K562 (cell line): ENCODE measurements at regions not wholly inside any gene's neighbourhood (a gene's known extent, or its start where the extent isn't known, plus 50 kb on each side); places are given as distances from the start of the nearest gene placed in this dataset.

Experiments used
- ATAC-seq: fragments of 200-7000 bp; cut with Tn5 transposase; 3 replicates; pipeline ENCODE4 v1.9.1; 2020; ENCODE audit warnings: moderate library complexity
- BruUV-seq: library from RNA; stranded (reverse); fragments of 400-500 nt; replicated peaks from 2 replicates; lab custom pipeline; 2021; lab: Mats Ljungman, UMichigan
- CTCF ChIA-PET: fragments of 300-600 bp; formaldehyde crosslinking; extraction: SDS; loops from one replicate; lab custom pipeline; 2021; ENCODE audit warnings: low intra/inter-chr PET ratio; lab: Yijun Ruan, JAX
- POLR2A ChIA-PET: fragments of 300-600, 350-650 bp; sonication (Branson Sonifier 250); formaldehyde crosslinking; extraction: SDS; loops from one replicate; lab custom pipeline; 2021; ENCODE audit warnings: antibody characterized with exemption, inconsistent platforms; lab: Yijun Ruan, JAX
- DNase-seq, 4 experiments: peaks; one replicate each; pipeline versions ENCODE4 v3.0.0 to v3.0.0-alpha.2; 2011 to 2018; ENCODE audit warnings: low spot score in 3 of 4, mixed read lengths in 3 of 4; ENCODE audit errors: extremely low read depth in 1 of 4
- FAIRE-seq: peaks from 2 replicates; lab custom pipeline; 2011; peaks lifted over from hg19 to GRCh38; lab: Jason Lieb, UNC
- H2AFZ ChIP-seq: 2 replicates; pipeline ENCODE4 v1.6.0; 2011; ENCODE audit warnings: low read depth, low read length, control low read depth, inconsistent platforms
- H3K27ac ChIP-seq: fragments of 200-600 bp; 3 replicates; pipeline ENCODE4 v1.8.0; 2011; ENCODE audit warnings: low read depth, mild to moderate bottlenecking, control low read depth, inconsistent platforms, low read length, moderate library complexity, mixed read lengths; ENCODE audit errors: extremely low read depth
- H3K27me3 ChIP-seq, 2 experiments: fragments of 300-600 bp in 1 of 2; 2 replicates in 1 of 2; 3 replicates in 1 of 2; pipeline versions ENCODE4 v1.6.0 to v1.8.0; 2011; ENCODE audit warnings: inconsistent platforms in 2 of 2, low read length in 2 of 2, mild to moderate bottlenecking in 1 of 2, mixed read lengths in 1 of 2, moderate library complexity in 1 of 2; ENCODE audit not compliant: control insufficient read depth in 2 of 2, insufficient read depth in 2 of 2
- H3K36me3 ChIP-seq: fragments of 300-600 bp; 3 replicates; pipeline ENCODE4 v1.8.0; 2011; ENCODE audit warnings: mild to moderate bottlenecking, low read length, inconsistent platforms; ENCODE audit not compliant: control insufficient read depth, insufficient read depth
- H3K4me1 ChIP-seq, 2 experiments: fragments of 200-600 bp in 1 of 2; replicated peaks in 1 of 2; 2 replicates in 1 of 2; 3 replicates in 1 of 2; pipeline versions ENCODE4 v1.5.1 to v1.8.0; 2011; ENCODE audit warnings: inconsistent platforms in 2 of 2, low read length in 2 of 2, mild to moderate bottlenecking in 1 of 2, mixed read lengths in 1 of 2, moderate library complexity in 1 of 2; ENCODE audit not compliant: control insufficient read depth in 2 of 2, insufficient read depth in 2 of 2
- H3K4me2 ChIP-seq: 2 replicates; pipeline ENCODE4 v1.6.1; 2011; ENCODE audit warnings: low read length, control low read depth, inconsistent platforms, mixed read lengths; ENCODE audit not compliant: insufficient read depth
- H3K4me3 ChIP-seq: fragments of 200-600 bp; sonication (generic), shearing (Covaris generic); 2 replicates; pipeline ENCODE4 v1.5.1; 2016; ENCODE audit warnings: control low read depth, inconsistent platforms
- H3K79me2 ChIP-seq: fragments of 200-600 bp; 3 replicates; pipeline ENCODE4 v1.8.0; 2011; ENCODE audit warnings: low read length, inconsistent platforms; ENCODE audit not compliant: control insufficient read depth, insufficient read depth
- H3K9ac ChIP-seq, 2 experiments: 2 replicates each; pipeline versions ENCODE4 v1.6.0 to v1.6.1; 2011; ENCODE audit warnings: low read depth in 2 of 2, low read length in 2 of 2, control low read depth in 1 of 2, inconsistent platforms in 1 of 2, mild to moderate bottlenecking in 1 of 2, mixed read lengths in 1 of 2; ENCODE audit not compliant: insufficient read depth in 1 of 2
- H3K9me1 ChIP-seq: one replicate; pipeline ENCODE4 v1.6.0; 2011; ENCODE audit warnings: inconsistent platforms, mild to moderate bottlenecking, low read length, moderate library complexity; ENCODE audit not compliant: control insufficient read depth, insufficient read depth
- H3K9me3 ChIP-seq: replicated peaks from 2 replicates; pipeline ENCODE4 v1.5.1; 2011; ENCODE audit warnings: low read depth, low read length, inconsistent platforms; ENCODE audit not compliant: control insufficient read depth, insufficient read depth
- H4K20me1 ChIP-seq: replicated peaks from 2 replicates; pipeline ENCODE4 v1.6.1; 2011; ENCODE audit warnings: low read length, inconsistent platforms, mixed read lengths; ENCODE audit not compliant: control insufficient read depth, insufficient read depth
- CBX2 ChIP-seq: fragments of 200-600 bp; sonication (generic); IDR thresholded peaks from one replicate; pipeline ENCODE4 v1.6.1; 2012; ENCODE audit warnings: mild to moderate bottlenecking, low read length, inconsistent platforms; ENCODE audit not compliant: insufficient read depth, poor library complexity, severe bottlenecking
- CREBBP ChIP-seq: IDR thresholded peaks from one replicate; pipeline ENCODE4 v1.6.1; 2012; ENCODE audit warnings: low read depth, mild to moderate bottlenecking, control low read depth, inconsistent platforms, low read length
- CXXC5 ChIP-seq: fragments of 250-450 bp; sonication (Bioruptor Pico); IDR thresholded peaks from 2 replicates; pipeline ENCODE4 v1.8.0; 2022; ENCODE audit warnings: inconsistent platforms, mild to moderate bottlenecking, moderate library complexity
- EGR1 ChIP-seq: fragments of 450-650 bp; conservative IDR thresholded peaks from 2 replicates; pipeline ENCODE4 v1.6.1; 2017; ENCODE audit warnings: mild to moderate bottlenecking
- EHMT2 ChIP-seq: fragments of 450-650 bp; IDR thresholded peaks from 2 replicates; pipeline ENCODE4 v1.6.1; 2018; ENCODE audit warnings: antibody characterized with exemption
- FOS ChIP-seq: IDR thresholded peaks from 3 replicates; pipeline ENCODE4 v1.6.1; 2011; ENCODE audit not compliant: insufficient read length; ENCODE audit errors: extremely low read depth
- L3MBTL2 ChIP-seq: fragments of 450-650 bp; IDR thresholded peaks from 2 replicates; pipeline ENCODE4 v1.6.1; 2016; ENCODE audit warnings: mild to moderate bottlenecking, moderate library complexity
- MAFG ChIP-seq: fragments of 450-650 bp; conservative IDR thresholded peaks from 2 replicates; pipeline ENCODE4 v1.6.1; 2016; ENCODE audit warnings: missing genetic modification characterization, missing compliant biosample characterization
- PHB ChIP-seq: fragments of 250-450 bp; sonication (Bioruptor Pico); IDR thresholded peaks from 2 replicates; pipeline ENCODE4 v1.5.0; 2021
- POLR2G ChIP-seq: fragments of 200-400 bp; formaldehyde crosslinking; IDR thresholded peaks from 2 replicates; pipeline ENCODE4 v1.6.1; 2017; ENCODE audit warnings: low read depth, mild to moderate bottlenecking, antibody characterized with exemption, low read length, moderate library complexity
- SAFB2 ChIP-seq: fragments of 200-400 bp; formaldehyde crosslinking; IDR thresholded peaks from 2 replicates; pipeline ENCODE4 v1.6.1; 2018; ENCODE audit warnings: borderline replicate concordance, low read length, low read depth, moderate library complexity; ENCODE audit not compliant: severe bottlenecking
- ZFPM2 ChIP-seq: fragments of 250-450 bp; sonication (Bioruptor Pico); IDR thresholded peaks from 2 replicates; pipeline ENCODE4 v1.5.1; 2022; ENCODE audit warnings: mild to moderate bottlenecking
- WGBS: fragments of 100-300 bp; shearing (Covaris generic); methylation state at CpG from one replicate; pipeline ENCODE4 v1.1.6; 2016; ENCODE audit warnings: low coverage, mixed read lengths; ENCODE audit not compliant: insufficient coverage; ENCODE audit errors: missing lambda C conversion rate; 5-methylcytosine and 5-hydroxymethylcytosine counted together
- in situ Hi-C: fragments of 300-500 bp; cut with MboI; formaldehyde crosslinking; loops from 4 replicates; pipeline ENCODE4 v1.15.0; 2018; ENCODE audit warnings: inconsistent platforms, mixed read lengths
- intact Hi-C: fragments of 100-400 bp; cut with micrococcal nuclease; formaldehyde crosslinking; loops from 2 replicates; pipeline ENCODE4 v1.14.2; 2022
- TF ChIP-seq, protein P1 (sequence below): sonication (generic); formaldehyde crosslinking; IDR thresholded peaks from 2 replicates; pipeline ENCODE4 v1.8.0; 2022; ENCODE audit warnings: mild to moderate bottlenecking, missing genetic modification reagents
- TF ChIP-seq, protein P2 (sequence below): sonication (generic); formaldehyde crosslinking; IDR thresholded peaks from 2 replicates; pipeline ENCODE4 v1.8.0; 2022; ENCODE audit warnings: mild to moderate bottlenecking, missing genetic modification reagents
- TF ChIP-seq, protein P3 (sequence below): fragments of 450-650 bp; conservative IDR thresholded peaks from 2 replicates; pipeline ENCODE4 v1.6.1; 2016; ENCODE audit warnings: missing genetic modification characterization, low read depth, mild to moderate bottlenecking, missing compliant biosample characterization, moderate library complexity

DNA sequence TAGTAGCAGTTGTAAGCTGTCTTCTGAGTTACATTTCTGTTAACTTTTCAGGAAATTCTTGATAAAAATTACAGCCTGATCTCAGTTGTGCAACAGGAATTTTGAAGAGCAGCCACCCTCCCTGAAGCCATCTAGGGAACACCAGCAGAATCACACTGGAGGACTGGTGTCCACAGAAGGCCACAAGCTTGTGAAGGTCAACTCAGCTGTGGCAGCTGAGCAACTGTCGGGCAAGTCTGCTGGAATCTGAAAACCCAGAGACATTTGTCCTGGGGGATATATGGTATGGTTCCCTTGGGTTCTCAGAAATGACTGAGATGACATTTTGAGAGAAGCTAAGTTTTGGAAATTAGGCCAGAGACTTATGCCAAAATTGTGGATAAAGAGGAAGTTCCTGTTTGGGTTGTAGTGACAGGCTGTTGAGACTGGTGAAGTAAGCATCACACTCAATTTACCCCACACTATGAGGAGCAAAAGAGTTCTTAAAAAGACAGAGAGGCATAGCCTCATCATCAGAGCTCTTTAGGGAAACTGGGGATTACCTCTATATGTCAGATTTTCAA, 78.1 kb upstream of the TNIP3 start:
- Histone ChIP-seq H2AFZ (no peak overlapping the region), H3K9ac (no peak overlapping the region), H3K79me2 (no peaks in the 10 kb centered on the region), H3K4me2 (no peak overlapping the region), H4K20me1 (no peaks in the 10 kb centered on the region), H3K4me3 (no peak overlapping the region), H3K9me1 (no peaks in the 10 kb centered on the region), H3K4me1 (no peaks in the 10 kb centered on the region), H3K27me3 (no peaks in the 10 kb centered on the region), H3K36me3 (no peaks in the 10 kb centered on the region), H3K27ac (no peak overlapping the region), H3K9me3 (no peaks in the 10 kb centered on the region)
- in situ Hi-C loops (no loop called here), intact Hi-C loops (no loop called here)
- ATAC-seq (no peak), FAIRE-seq (no peak), DNase-seq (no peak)
- POLR2A ChIA-PET, result no interaction called here
- CTCF ChIA-PET, result no interaction called here
- WGBS, result 0% methylated on average over 1 of the region's 1 CpG
- BruUV-seq, result no TSS peak
- no peak for TF ChIP-seq ZFPM2 (CRISPR knock-in tag)
- TF ChIP-seq, protein P1, sequence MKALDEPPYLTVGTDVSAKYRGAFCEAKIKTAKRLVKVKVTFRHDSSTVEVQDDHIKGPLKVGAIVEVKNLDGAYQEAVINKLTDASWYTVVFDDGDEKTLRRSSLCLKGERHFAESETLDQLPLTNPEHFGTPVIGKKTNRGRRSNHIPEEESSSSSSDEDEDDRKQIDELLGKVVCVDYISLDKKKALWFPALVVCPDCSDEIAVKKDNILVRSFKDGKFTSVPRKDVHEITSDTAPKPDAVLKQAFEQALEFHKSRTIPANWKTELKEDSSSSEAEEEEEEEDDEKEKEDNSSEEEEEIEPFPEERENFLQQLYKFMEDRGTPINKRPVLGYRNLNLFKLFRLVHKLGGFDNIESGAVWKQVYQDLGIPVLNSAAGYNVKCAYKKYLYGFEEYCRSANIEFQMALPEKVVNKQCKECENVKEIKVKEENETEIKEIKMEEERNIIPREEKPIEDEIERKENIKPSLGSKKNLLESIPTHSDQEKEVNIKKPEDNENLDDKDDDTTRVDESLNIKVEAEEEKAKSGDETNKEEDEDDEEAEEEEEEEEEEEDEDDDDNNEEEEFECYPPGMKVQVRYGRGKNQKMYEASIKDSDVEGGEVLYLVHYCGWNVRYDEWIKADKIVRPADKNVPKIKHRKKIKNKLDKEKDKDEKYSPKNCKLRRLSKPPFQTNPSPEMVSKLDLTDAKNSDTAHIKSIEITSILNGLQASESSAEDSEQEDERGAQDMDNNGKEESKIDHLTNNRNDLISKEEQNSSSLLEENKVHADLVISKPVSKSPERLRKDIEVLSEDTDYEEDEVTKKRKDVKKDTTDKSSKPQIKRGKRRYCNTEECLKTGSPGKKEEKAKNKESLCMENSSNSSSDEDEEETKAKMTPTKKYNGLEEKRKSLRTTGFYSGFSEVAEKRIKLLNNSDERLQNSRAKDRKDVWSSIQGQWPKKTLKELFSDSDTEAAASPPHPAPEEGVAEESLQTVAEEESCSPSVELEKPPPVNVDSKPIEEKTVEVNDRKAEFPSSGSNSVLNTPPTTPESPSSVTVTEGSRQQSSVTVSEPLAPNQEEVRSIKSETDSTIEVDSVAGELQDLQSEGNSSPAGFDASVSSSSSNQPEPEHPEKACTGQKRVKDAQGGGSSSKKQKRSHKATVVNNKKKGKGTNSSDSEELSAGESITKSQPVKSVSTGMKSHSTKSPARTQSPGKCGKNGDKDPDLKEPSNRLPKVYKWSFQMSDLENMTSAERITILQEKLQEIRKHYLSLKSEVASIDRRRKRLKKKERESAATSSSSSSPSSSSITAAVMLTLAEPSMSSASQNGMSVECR (CRISPR knock-in tag), result no peak
- no peak for TF ChIP-seq CBX2
- TF ChIP-seq CXXC5 (CRISPR knock-in tag), result no peak
- TF ChIP-seq POLR2G, result no peak
- TF ChIP-seq FOS, result no peak
- no peak for TF ChIP-seq MAFG (tag)
- TF ChIP-seq PHB (CRISPR knock-in tag), result no peak
- no peak for TF ChIP-seq EGR1
- no peak for TF ChIP-seq EHMT2
- TF ChIP-seq SAFB2, result no peak
- TF ChIP-seq CREBBP, result no peak
- TF ChIP-seq L3MBTL2, result no peak
- TF ChIP-seq, protein P2, sequence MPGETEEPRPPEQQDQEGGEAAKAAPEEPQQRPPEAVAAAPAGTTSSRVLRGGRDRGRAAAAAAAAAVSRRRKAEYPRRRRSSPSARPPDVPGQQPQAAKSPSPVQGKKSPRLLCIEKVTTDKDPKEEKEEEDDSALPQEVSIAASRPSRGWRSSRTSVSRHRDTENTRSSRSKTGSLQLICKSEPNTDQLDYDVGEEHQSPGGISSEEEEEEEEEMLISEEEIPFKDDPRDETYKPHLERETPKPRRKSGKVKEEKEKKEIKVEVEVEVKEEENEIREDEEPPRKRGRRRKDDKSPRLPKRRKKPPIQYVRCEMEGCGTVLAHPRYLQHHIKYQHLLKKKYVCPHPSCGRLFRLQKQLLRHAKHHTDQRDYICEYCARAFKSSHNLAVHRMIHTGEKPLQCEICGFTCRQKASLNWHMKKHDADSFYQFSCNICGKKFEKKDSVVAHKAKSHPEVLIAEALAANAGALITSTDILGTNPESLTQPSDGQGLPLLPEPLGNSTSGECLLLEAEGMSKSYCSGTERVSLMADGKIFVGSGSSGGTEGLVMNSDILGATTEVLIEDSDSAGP (CRISPR knock-in tag), result no peak
- TF ChIP-seq, protein P3, sequence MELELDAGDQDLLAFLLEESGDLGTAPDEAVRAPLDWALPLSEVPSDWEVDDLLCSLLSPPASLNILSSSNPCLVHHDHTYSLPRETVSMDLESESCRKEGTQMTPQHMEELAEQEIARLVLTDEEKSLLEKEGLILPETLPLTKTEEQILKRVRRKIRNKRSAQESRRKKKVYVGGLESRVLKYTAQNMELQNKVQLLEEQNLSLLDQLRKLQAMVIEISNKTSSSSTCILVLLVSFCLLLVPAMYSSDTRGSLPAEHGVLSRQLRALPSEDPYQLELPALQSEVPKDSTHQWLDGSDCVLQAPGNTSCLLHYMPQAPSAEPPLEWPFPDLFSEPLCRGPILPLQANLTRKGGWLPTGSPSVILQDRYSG (tag), result no peak
